ENCODE measurements at regions not wholly inside any gene's neighbourhood (a gene's known extent, or its start where the extent isn't known, plus 50 kb on each side); places are given as distances from the start of the nearest gene placed in this dataset.
A peak's percentile ranks its signal among the peaks of the same experiment; 100 is the strongest.

DNA sequence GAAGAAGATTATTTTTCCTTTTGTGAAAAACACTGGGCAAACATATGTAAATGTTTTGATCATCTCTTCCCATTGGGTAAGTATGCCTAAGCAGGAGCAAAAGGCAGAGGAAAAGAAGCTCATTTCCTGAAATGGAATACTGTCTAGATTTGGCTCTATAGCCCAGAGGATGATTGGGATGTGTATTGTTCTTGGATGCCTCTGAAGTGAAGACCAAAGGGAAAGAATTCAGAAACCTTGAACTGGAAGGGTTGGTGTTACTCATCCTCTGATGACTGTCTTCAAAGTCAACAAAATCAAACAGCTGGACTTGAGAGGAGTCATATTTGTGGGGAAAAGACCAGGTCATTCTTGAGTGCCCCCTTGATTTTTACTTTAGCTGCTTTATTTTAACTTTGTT, 112.6 kb upstream of the NT5C1B start:
- no peak overlapping the region for H2BK15ac ChIP-seq (ENCODE audit: low read depth, low read length)
- dilution Hi-C loops (cut with HindIII; ENCODE audit: low sequenced_read_pairs, unreplicated experiment) (no loop called here), in situ Hi-C loops (cut with MboI; ENCODE audit: low sequenced_read_pairs) (no loop called here), intact Hi-C loops (cut with micrococcal nuclease) (no loop called here)
- H4K5ac ChIP-seq (ENCODE audit: low read depth, low read length): no peak overlapping the region
- no peaks in the 10 kb centered on the region for H3K79me1 ChIP-seq (ENCODE audit: low read depth in 1 of 2, low read length in 2 of 2)
- H3K14ac ChIP-seq (replicated peaks; ENCODE audit: low read depth, low read length): no peak overlapping the region
- POLR2A ChIA-PET (ENCODE audit: unreplicated experiment): no interaction called here
- DNase-seq (peak; percentile 83), ATAC-seq (ENCODE audit: low read depth) (peak; percentile 54)
- no peak overlapping the region; the same call in 1 of the 2 replicates for H3K4me2 ChIP-seq (ENCODE audit: low read depth, low read length)
- H2BK120ac ChIP-seq (ENCODE audit: low read depth, low read length): no peak overlapping the region
- TF ChIP-seq RFX5 (IDR thresholded peaks at IDR 0.05; ENCODE audit: low read depth, low read length) (no peak), NFE2L2 (IDR thresholded peaks at IDR 0.05; ENCODE audit: low read depth, low read length) (no peak), SMC3 (IDR thresholded peaks at IDR 0.05; ENCODE audit: low read depth, low read length) (no peak), RAD21 (IDR thresholded peaks at IDR 0.05; ENCODE audit: low read length) (no peak), POLR2A (IDR thresholded peaks at IDR 0.05; ENCODE audit: low read depth, low read length) (no peak), CHD1 (IDR thresholded peaks at IDR 0.05; ENCODE audit: low read depth, low read length) (no peak), CEBPB (IDR thresholded peaks at IDR 0.05; ENCODE audit: low read depth, low read length) (no peak), RCOR1 (IDR thresholded peaks at IDR 0.05; ENCODE audit: insufficient replicate concordance, low read length) (no peak), MAFK (IDR thresholded peaks at IDR 0.05; ENCODE audit: low read depth, low read length) (no peak), MAZ (IDR thresholded peaks at IDR 0.05; ENCODE audit: borderline replicate concordance, low read depth, low read length) (no peak), BHLHE40 (IDR thresholded peaks at IDR 0.05; ENCODE audit: low read depth, low read length) (no peak), FOS (IDR thresholded peaks at IDR 0.05; ENCODE audit: low read depth, low read length) (no peak)
- TF ChIP-seq, protein P1, sequence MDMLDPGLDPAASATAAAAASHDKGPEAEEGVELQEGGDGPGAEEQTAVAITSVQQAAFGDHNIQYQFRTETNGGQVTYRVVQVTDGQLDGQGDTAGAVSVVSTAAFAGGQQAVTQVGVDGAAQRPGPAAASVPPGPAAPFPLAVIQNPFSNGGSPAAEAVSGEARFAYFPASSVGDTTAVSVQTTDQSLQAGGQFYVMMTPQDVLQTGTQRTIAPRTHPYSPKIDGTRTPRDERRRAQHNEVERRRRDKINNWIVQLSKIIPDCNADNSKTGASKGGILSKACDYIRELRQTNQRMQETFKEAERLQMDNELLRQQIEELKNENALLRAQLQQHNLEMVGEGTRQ (IDR thresholded peaks at IDR 0.05; ENCODE audit: low read depth, low read length): no peak
- TF ChIP-seq, protein P2, sequence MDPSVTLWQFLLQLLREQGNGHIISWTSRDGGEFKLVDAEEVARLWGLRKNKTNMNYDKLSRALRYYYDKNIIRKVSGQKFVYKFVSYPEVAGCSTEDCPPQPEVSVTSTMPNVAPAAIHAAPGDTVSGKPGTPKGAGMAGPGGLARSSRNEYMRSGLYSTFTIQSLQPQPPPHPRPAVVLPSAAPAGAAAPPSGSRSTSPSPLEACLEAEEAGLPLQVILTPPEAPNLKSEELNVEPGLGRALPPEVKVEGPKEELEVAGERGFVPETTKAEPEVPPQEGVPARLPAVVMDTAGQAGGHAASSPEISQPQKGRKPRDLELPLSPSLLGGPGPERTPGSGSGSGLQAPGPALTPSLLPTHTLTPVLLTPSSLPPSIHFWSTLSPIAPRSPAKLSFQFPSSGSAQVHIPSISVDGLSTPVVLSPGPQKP (IDR thresholded peaks at IDR 0.05; ENCODE audit: borderline replicate concordance, low read depth, low read length): no peak
- no peak overlapping the region for H3K23ac ChIP-seq (ENCODE audit: low read depth, low read length)
- no peak overlapping the region for H3K9ac ChIP-seq (ENCODE audit: low read depth, low read length)
- H3K4ac ChIP-seq (ENCODE audit: low read depth, low read length): no peak overlapping the region
- H2BK20ac ChIP-seq (ENCODE audit: low read depth, low read length): no peak overlapping the region
- H3K4me1 ChIP-seq (ENCODE audit: control insufficient read depth, insufficient read depth, low read length): no peaks in the 10 kb centered on the region
- no peak overlapping the region for H3K4me3 ChIP-seq (ENCODE audit: insufficient read depth, low read depth, low read length)
- H3K27me3 ChIP-seq (ENCODE audit: control insufficient read depth, insufficient read depth, low read length): no peaks in the 10 kb centered on the region
- no TSS peak for BruUV-seq (replicated peaks)
- H3K9me1 ChIP-seq (ENCODE audit: insufficient read depth, low read length): no peaks in the 10 kb centered on the region
- no peak overlapping the region for H2AK5ac ChIP-seq (ENCODE audit: low read depth, low read length)
- H4K91ac ChIP-seq (ENCODE audit: insufficient read depth, low read depth, low read length): no peak overlapping the region
- no peak overlapping the region for H3K18ac ChIP-seq (ENCODE audit: low read depth, low read length)
- H4K8ac ChIP-seq (ENCODE audit: low read depth in 2 of 2, low read length in 2 of 2): no peak overlapping the region
- no peak overlapping the region for H2AK9ac ChIP-seq (replicated peaks; ENCODE audit: low read depth, low read length, poor library complexity)
- no peak overlapping the region for H2AFZ ChIP-seq (replicated peaks; ENCODE audit: low read length, poor library complexity)
- no peak overlapping the region for H3K56ac ChIP-seq (ENCODE audit: extremely low read depth, insufficient read depth, low read length)
- no peaks in the 10 kb centered on the region for H3K9me3 ChIP-seq (ENCODE audit: control insufficient read depth, insufficient read depth, low read length)
- no peaks in the 10 kb centered on the region for H3K36me3 ChIP-seq (ENCODE audit: control insufficient read depth, insufficient read depth, low read length)
- H4K20me1 ChIP-seq (ENCODE audit: insufficient read depth, low read length): no peaks in the 10 kb centered on the region
- no peak overlapping the region for H3K27ac ChIP-seq (ENCODE audit: insufficient read depth, low read length)
- CTCF ChIA-PET: no interaction called here
- H2BK5ac ChIP-seq (ENCODE audit: low read depth, low read length, poor library complexity, severe bottlenecking): no peak overlapping the region

All from IMR-90 (cell line).